ENCODE measurements at regions not wholly inside any gene's neighbourhood (a gene's known extent, or its start where the extent isn't known, plus 50 kb on each side); places are given as distances from the start of the nearest gene placed in this dataset.

DNA sequence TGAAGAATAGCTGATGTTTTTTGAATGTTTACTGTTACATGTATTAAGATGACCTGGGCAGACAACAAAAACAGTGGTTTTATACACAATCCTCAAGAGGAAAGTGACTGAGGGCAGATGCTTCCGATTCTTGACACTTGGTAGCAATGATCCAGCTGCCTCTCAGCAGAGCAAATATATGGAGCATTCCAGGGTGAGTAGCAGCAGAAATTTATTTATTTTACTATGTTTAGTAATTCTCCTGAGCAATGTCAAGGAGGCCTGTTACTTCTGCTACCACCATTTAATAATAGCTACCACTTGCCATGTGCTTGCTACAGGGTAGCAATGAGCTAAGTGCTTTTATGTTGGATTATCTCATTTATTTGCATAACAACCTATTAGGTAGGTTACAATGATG lies 69.1 kb upstream of the NR3C1 start:
- ChIA-PET POLR2A (no interaction called here), CTCF (interaction anchor here (0.6 to 3.2 kb wide), 3 partner anchors 12 to 80 kb away, joined by 3 to 16 read pairs (median 4); no protein-coding TSS in a partner anchor)
- no peak for TF ChIP-seq CTCF (IDR thresholded peaks at IDR 0.05; ENCODE audit: control extremely low read depth, extremely low read depth, low read depth, missing control alignments)
- no peak for DNase-seq (ENCODE audit: extremely low spot score)

DNA sequence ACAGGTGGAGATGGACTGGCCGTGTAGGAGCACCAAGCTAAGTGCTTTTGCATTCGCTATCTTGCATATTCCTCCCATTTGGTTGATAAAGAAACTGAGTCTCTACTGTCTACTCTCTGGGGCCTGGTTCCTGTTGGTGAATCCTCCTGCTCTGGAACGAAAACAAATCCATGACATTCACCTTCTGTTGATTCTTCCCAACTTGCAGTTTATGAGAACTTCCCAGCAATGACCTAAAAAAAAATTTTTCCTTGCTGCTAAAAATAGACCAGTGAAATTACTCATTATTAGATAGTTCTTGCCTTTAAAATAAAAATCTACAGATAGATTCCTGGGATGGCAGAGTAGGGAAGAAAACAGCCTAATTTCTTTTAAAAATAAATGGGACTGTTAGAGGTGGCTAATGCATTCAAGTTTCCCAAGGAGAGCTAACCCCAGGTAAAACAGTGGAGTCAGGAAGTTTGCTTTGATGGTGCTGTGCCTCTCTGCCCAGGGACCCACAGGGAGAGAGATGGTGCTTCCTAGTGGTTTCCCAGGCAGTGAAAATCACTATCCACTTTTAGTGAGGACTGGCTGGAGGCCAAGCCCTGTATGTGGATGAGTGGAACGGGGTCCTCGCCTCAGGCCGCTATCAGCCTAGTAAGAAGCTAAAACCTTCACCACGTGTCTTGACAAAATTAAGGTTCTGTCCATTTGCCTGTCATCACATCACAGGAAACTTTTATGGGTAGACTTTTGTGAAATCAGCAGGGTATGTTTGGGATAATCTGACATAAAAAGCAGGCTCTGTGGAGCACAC lies 68.4 kb upstream of the NR3C1 start:
- DNase-seq (ENCODE audit: extremely low spot score) = no peak
- no peak for TF ChIP-seq CTCF (IDR thresholded peaks at IDR 0.05; ENCODE audit: control extremely low read depth, extremely low read depth, low read depth, missing control alignments)
- ChIA-PET CTCF (interaction anchor here (0.6 to 3.2 kb wide), 4 partner anchors 9 to 81 kb away, joined by 3 to 16 read pairs (median 4); no protein-coding TSS in a partner anchor), POLR2A (no interaction called here)

GRCh38 chr5:143471041-143471509 lies 67.6 kb upstream of the NR3C1 start:
- ChIA-PET POLR2A (no interaction called here), CTCF (interaction anchor here (1.0 to 3.2 kb wide), 2 partner anchors 8 to 11 kb away, joined by 3 to 16 read pairs; no protein-coding TSS in a partner anchor)
- DNase-seq (ENCODE audit: extremely low spot score) = no peak
- TF ChIP-seq CTCF (IDR thresholded peaks at IDR 0.05; ENCODE audit: control extremely low read depth, extremely low read depth, low read depth, missing control alignments) = no peak

- CTCF ChIA-PET = no interaction called here
- POLR2A ChIA-PET = no interaction called here
- no peak for TF ChIP-seq CTCF (IDR thresholded peaks at IDR 0.05; ENCODE audit: control extremely low read depth, extremely low read depth, low read depth, missing control alignments)
- DNase-seq (ENCODE audit: extremely low spot score) = no peak
These were observed 66.6 kb upstream of the NR3C1 start for GRCh38 chr5:143470120-143470519.

DNA sequence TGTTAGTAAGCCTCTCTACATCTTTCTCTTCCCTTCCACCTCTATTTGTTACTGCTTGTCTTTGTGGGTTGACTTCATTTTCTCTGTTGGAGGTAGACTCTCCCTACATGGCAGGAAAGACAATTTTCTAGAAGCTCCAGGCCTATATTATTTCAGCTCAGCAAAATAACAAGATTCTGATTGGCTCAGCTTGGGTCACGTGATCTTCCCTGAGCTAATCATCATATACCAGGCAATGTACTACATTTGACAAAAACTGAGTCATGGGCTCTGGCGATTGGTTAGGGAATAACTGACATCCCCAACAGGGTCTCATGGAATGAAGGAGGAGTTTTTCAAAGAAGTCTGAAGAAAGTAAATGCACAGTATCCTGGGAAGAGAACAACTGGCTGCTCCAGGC lies 65.6 kb upstream of the NR3C1 start:
- ChIA-PET POLR2A (no interaction called here), CTCF (no interaction called here)
- no peak for TF ChIP-seq CTCF (IDR thresholded peaks at IDR 0.05; ENCODE audit: control extremely low read depth, extremely low read depth, low read depth, missing control alignments)

GRCh38 chr5:143466632-143467031 lies 63.1 kb upstream of the NR3C1 start:
- ChIA-PET POLR2A (no interaction called here), CTCF (interaction anchor here (1.4 kb wide), 1 partner anchor 15 kb away, joined by 4 read pairs; no protein-coding TSS in a partner anchor)
- TF ChIP-seq CTCF (IDR thresholded peaks at IDR 0.05; ENCODE audit: control extremely low read depth, extremely low read depth, low read depth, missing control alignments) = no peak

More for the DNA sequence above, 65.6 kb upstream of the NR3C1 start:
- no peak for DNase-seq (ENCODE audit: extremely low spot score)

More at GRCh38 chr5:143466632-143467031, 63.1 kb upstream of the NR3C1 start:
- DNase-seq (ENCODE audit: extremely low spot score) = no peak
